ENCODE measurements at regions not wholly inside any gene's neighbourhood (a gene's known extent, or its start where the extent isn't known, plus 50 kb on each side); places are given as distances from the start of the nearest gene placed in this dataset.
"Not testable (repeated sequence)": the region's sequence is repeated elsewhere in the genome, so short reads cannot be mapped to it uniquely, and the experiment has no call there.

DNA sequence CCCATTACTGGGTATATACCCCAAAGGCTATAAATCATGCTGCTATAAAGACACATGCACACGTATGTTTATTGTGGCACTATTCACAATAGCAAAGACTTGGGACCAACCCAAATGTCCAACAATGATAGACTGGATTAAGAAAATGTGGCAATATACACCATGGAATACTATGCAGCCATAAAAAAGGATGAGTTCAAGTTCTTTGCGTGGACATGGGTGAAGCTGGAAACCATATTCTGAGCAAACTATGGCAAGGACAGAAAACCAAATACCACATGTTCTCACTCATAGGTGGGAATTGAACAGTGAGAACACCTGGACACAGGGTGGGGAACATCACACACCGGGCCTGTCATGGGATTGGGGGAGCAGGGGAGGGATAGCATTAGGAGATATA is 54.4 kb upstream of the MUCL1 start:
- TF ChIP-seq EZH2 (optimal IDR thresholded peaks at IDR 0.05; ENCODE audit: low read depth, low read length): not testable (repeated sequence)
- TF ChIP-seq, protein P1, sequence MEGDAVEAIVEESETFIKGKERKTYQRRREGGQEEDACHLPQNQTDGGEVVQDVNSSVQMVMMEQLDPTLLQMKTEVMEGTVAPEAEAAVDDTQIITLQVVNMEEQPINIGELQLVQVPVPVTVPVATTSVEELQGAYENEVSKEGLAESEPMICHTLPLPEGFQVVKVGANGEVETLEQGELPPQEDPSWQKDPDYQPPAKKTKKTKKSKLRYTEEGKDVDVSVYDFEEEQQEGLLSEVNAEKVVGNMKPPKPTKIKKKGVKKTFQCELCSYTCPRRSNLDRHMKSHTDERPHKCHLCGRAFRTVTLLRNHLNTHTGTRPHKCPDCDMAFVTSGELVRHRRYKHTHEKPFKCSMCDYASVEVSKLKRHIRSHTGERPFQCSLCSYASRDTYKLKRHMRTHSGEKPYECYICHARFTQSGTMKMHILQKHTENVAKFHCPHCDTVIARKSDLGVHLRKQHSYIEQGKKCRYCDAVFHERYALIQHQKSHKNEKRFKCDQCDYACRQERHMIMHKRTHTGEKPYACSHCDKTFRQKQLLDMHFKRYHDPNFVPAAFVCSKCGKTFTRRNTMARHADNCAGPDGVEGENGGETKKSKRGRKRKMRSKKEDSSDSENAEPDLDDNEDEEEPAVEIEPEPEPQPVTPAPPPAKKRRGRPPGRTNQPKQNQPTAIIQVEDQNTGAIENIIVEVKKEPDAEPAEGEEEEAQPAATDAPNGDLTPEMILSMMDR (IDR thresholded peaks at IDR 0.05; ENCODE audit: low read length): not testable (repeated sequence)
